Esophagus muscularis mucosa (tissue), 3 donors: ENCODE measurements at regions not wholly inside any gene's neighbourhood (a gene's known extent, or its start where the extent isn't known, plus 50 kb on each side); places are given as distances from the start of the nearest gene placed in this dataset.

ENCODE experiments used
- CTCF ChIP-seq, 3 experiments: fragments of 200-600 bp in 2 of 3; fragments of 450-650 bp in 1 of 3; sonication (generic) in 2 of 3; IDR thresholded peaks; one replicate each; pipeline ENCODE4 v1.5.1; 2017 to 2019; ENCODE audit warnings: antibody characterized with exemption in 3 of 3, mild to moderate bottlenecking in 2 of 3, moderate library complexity in 1 of 3
- POLR2AphosphoS5 ChIP-seq, 2 donors: sonication (generic); formaldehyde crosslinking; IDR thresholded peaks; one replicate each; pipeline ENCODE4 v1.6.1; 2017; ENCODE audit warnings: antibody characterized with exemption in 2 of 2

GRCh38 chr3:25863416-25863959 is 73.6 kb downstream of the OXSM start:
- no peak for TF ChIP-seq CTCF (IDR thresholded peaks at IDR 0.05)
- no peak for TF ChIP-seq POLR2AphosphoS5 (IDR thresholded peaks at IDR 0.05)
